NB4 (cell line): ENCODE measurements at regions not wholly inside any gene's neighbourhood (a gene's known extent, or its start where the extent isn't known, plus 50 kb on each side); places are given as distances from the start of the nearest gene placed in this dataset.

Experiments used
- DNase-seq: peaks from one replicate; pipeline ENCODE4 v3.0.0; 2010; ENCODE audit warnings: low read depth
- H3K4me3 ChIP-seq: one replicate; pipeline ENCODE4 v1.5.1; 2011; ENCODE audit warnings: mild to moderate bottlenecking, low read depth, low read length, moderate library complexity
- CTCF ChIP-seq: IDR thresholded peaks from one replicate; pipeline ENCODE4 v1.5.1; 2012; ENCODE audit warnings: low read depth, low read length
- MYC ChIP-seq: IDR thresholded peaks from 2 replicates; pipeline ENCODE4 v1.6.1; 2011; ENCODE audit warnings: low read depth, low read length
- POLR2A ChIP-seq: IDR thresholded peaks from 2 replicates; pipeline ENCODE4 v1.6.1; 2011; ENCODE audit warnings: mild to moderate bottlenecking; ENCODE audit not compliant: insufficient read length; ENCODE audit errors: extremely low read depth
- TF ChIP-seq, protein P1 (sequence below): IDR thresholded peaks from 2 replicates; pipeline ENCODE4 v1.6.1; 2011; ENCODE audit warnings: low read depth, low read length

DNA sequence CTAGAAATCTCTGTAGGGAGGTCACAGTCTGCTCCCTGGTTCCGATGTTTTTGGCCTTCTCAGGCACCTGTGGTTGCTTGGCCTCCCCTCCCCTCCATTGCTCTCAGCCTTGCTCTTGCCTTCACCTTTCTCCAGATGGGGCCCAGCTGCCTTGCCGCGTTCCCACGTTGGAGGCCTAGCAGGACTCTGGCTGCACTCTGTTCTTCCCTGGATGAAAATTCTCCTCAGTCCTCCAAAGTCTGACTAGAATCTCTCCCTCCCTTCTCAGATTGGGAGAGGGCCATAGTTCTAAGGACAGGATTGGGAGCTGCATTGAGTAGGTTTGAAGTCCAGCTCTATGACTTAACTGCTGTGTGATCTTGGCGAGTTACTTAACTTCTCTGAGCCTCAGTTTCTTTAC is 213.7 kb upstream of the HABP2 start:
- H3K4me3 ChIP-seq, result no peak overlapping the region
- DNase-seq, result no peak
- TF ChIP-seq, protein P1, sequence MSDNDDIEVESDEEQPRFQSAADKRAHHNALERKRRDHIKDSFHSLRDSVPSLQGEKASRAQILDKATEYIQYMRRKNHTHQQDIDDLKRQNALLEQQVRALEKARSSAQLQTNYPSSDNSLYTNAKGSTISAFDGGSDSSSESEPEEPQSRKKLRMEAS, result no peak
- TF ChIP-seq POLR2A, result no peak
- no peak for TF ChIP-seq CTCF
- TF ChIP-seq MYC, result no peak

- TF ChIP-seq CTCF, result no peak
- no peak for TF ChIP-seq MYC
- TF ChIP-seq POLR2A, result no peak
- TF ChIP-seq, protein P1, result no peak
- no peak overlapping the region for H3K4me3 ChIP-seq
- no peak for DNase-seq
Measured at GRCh38 chr10:113340282-113340681, 212.6 kb upstream of the HABP2 start.

- no peak overlapping the region for H3K4me3 ChIP-seq
- TF ChIP-seq, protein P1, result no peak
- no peak for TF ChIP-seq MYC
- TF ChIP-seq CTCF, result no peak
- TF ChIP-seq POLR2A, result no peak
- no peak for DNase-seq
Measured at GRCh38 chr10:113341138-113341537, 211.7 kb upstream of the HABP2 start.

DNA sequence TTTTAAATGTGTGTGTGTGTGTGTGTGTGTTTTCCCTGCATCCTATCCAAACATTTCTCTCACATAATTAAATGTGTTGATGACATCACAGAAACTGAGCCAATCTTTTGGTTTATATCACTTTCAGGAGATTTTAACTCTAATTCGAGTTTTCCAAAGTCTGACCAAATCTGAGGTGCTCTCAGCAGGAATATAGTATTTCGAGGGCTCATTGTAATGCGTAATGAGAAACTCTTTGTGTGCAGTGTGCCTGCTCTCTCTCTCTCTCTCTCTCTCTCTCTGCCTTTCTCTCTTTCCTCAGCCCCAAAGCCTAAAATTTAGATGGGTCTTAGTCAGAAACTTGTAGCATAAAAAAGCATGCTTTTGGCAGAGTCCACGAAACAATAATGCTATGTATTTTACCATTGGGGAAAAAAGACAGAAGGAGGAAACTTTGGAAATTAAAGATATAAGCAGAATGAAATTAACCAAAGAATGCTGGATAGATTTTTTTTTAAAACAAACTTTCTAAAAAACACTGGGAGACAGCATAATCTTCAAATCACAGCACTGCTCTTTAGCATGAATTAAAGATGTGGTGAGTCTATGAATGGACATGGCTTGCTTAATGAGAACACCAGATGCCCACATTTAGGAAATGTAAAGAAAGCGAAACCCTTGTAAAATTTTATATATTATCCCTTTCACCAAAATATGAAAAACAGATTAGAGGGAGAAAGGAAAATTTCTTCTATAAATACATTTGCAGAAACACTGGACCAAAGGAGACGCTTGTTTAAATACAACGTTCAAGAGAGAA is 206.8 kb upstream of the HABP2 start:
- DNase-seq, result no peak
- no peak overlapping the region for H3K4me3 ChIP-seq
- TF ChIP-seq CTCF (no peak), MYC (no peak), POLR2A (no peak)
- TF ChIP-seq, protein P1, result no peak

DNA sequence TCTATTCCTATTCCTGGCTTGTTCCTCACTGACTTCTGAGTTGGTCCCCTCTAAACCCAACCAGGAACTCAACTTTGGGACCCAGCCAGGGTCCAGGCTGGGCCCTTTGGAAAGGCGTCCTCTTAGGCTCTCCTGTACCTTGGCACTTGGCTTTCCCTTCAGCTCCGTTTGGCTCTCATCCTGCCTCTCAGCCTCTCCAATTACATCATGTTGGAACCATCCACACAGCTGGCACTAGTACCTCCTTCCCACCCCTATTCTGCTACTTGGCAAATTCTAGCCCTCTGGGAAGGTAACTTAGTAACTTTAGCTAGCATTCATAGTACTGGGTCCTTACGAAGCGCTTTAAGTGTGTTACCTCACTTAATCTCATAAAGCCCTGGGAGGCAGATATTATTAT is 205.3 kb upstream of the HABP2 start:
- no peak overlapping the region for H3K4me3 ChIP-seq
- TF ChIP-seq MYC (no peak), CTCF (no peak), POLR2A (no peak)
- TF ChIP-seq, protein P1, result no peak
- DNase-seq, result no peak

DNA sequence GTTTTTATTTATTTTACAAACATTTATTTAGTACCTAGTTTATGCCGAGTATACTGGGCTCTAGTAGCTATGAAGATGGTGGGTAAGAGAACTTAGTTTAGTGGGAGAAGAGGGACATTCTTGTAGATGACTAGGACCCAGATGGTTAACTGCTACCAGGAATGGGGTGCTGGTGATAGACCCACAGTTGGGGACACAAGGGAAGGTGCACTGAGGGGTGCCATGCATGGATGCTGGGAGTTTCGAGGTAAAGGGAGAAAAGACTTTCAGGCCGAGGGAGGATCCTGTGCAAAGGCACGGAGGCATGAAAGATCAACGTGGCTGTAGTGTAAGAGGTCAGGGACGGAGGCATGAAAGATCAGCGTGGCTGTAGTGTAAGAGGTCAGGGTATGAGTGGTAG is 204.2 kb upstream of the HABP2 start:
- TF ChIP-seq, protein P1, result no peak
- TF ChIP-seq POLR2A (no peak), CTCF (no peak), MYC (no peak)
- H3K4me3 ChIP-seq, result no peak overlapping the region
- no peak for DNase-seq
